Calu3 (cell line): ENCODE measurements at regions not wholly inside any gene's neighbourhood (a gene's known extent, or its start where the extent isn't known, plus 50 kb on each side); places are given as distances from the start of the nearest gene placed in this dataset.

ENCODE experiments used
- BruUV-seq: library from RNA; stranded (reverse); fragments of 400-500 nt; replicated peaks from 2 replicates; lab custom pipeline; 2021; lab: Mats Ljungman, UMichigan
- CTCF ChIA-PET: fragments of 300-600 bp; sonication (Branson Sonifier 250); formaldehyde crosslinking; loops from one replicate; lab custom pipeline; 2022; ENCODE audit warnings: antibody characterized with exemption; lab: Charles Lee
- DNase-seq: peaks from one replicate; pipeline ENCODE4 v3.0.0; 2022
- H3K27ac Mint-ChIP-seq: one replicate; pipeline ENCODE4 v1.8.0; 2022; ENCODE audit warnings: mixed read lengths; ENCODE audit not compliant: unreplicated experiment
- H3K27me3 Mint-ChIP-seq: one replicate; pipeline ENCODE4 v1.8.0; 2022; ENCODE audit warnings: mixed read lengths; ENCODE audit not compliant: unreplicated experiment
- H3K36me3 Mint-ChIP-seq: one replicate; pipeline ENCODE4 v1.8.0; 2022; ENCODE audit warnings: mild to moderate bottlenecking, moderate library complexity, mixed read lengths; ENCODE audit not compliant: insufficient read depth, unreplicated experiment
- H3K4me1 Mint-ChIP-seq: one replicate; pipeline ENCODE4 v1.8.0; 2022; ENCODE audit warnings: mild to moderate bottlenecking, low read depth, mixed read lengths; ENCODE audit not compliant: unreplicated experiment
- H3K4me3 Mint-ChIP-seq: one replicate; pipeline ENCODE4 v1.8.0; 2022; ENCODE audit warnings: mild to moderate bottlenecking, low read depth, moderate library complexity, mixed read lengths; ENCODE audit not compliant: unreplicated experiment
- H3K9me3 Mint-ChIP-seq: one replicate; pipeline ENCODE4 v1.8.0; 2022; ENCODE audit warnings: low read depth, mixed read lengths; ENCODE audit not compliant: unreplicated experiment
- intact Hi-C: fragments of 100-400 bp; cut with micrococcal nuclease; formaldehyde crosslinking; loops from one replicate; pipeline ENCODE4 v1.10.0; 2022; ENCODE audit not compliant: unreplicated experiment
- TF ChIP-seq, protein P1 (sequence below): fragments of 200-600 bp; IDR thresholded peaks from one replicate; pipeline ENCODE4 v1.8.0; 2022; ENCODE audit warnings: antibody characterized with exemption; ENCODE audit not compliant: unreplicated experiment

DNA sequence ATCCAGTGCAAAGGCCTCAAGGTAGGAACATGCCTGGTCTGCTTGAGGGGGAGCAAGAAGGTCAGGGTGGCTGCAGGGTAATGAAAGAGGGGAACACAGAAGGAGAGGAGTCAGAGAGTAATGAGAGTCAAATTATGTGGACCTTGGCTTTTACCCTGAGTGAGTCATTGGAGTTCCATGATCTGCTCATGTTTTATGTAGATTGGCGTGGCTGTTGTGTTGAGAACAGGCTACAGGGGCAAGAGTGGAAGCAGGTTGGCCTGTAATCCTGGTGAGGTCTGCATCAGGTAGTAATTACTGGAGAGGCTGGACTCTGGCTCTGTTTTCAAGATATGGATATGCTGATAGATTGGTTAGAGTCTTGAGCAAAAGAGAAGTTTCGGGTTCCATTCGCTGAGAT lies 177.7 kb upstream of the NR3C1 start:
- H3K27ac Mint-ChIP-seq, result no peak overlapping the region
- H3K36me3 Mint-ChIP-seq, result no peaks in the 10 kb centered on the region
- no peak overlapping the region for H3K4me3 Mint-ChIP-seq
- H3K4me1 Mint-ChIP-seq, result peaks cover 43% of the 10 kb centered on the region
- H3K9me3 Mint-ChIP-seq, result peaks cover 3% of the 10 kb centered on the region
- CTCF ChIA-PET, result interaction anchor here (0.7 kb wide), 1 partner anchor 61 kb away, joined by 3 read pairs; no protein-coding TSS in a partner anchor
- TF ChIP-seq, protein P1, sequence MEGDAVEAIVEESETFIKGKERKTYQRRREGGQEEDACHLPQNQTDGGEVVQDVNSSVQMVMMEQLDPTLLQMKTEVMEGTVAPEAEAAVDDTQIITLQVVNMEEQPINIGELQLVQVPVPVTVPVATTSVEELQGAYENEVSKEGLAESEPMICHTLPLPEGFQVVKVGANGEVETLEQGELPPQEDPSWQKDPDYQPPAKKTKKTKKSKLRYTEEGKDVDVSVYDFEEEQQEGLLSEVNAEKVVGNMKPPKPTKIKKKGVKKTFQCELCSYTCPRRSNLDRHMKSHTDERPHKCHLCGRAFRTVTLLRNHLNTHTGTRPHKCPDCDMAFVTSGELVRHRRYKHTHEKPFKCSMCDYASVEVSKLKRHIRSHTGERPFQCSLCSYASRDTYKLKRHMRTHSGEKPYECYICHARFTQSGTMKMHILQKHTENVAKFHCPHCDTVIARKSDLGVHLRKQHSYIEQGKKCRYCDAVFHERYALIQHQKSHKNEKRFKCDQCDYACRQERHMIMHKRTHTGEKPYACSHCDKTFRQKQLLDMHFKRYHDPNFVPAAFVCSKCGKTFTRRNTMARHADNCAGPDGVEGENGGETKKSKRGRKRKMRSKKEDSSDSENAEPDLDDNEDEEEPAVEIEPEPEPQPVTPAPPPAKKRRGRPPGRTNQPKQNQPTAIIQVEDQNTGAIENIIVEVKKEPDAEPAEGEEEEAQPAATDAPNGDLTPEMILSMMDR, result no peak
- intact Hi-C loops, result no loop called here
- no TSS peak for BruUV-seq
- DNase-seq, result no peak
- no peaks in the 10 kb centered on the region for H3K27me3 Mint-ChIP-seq

DNA sequence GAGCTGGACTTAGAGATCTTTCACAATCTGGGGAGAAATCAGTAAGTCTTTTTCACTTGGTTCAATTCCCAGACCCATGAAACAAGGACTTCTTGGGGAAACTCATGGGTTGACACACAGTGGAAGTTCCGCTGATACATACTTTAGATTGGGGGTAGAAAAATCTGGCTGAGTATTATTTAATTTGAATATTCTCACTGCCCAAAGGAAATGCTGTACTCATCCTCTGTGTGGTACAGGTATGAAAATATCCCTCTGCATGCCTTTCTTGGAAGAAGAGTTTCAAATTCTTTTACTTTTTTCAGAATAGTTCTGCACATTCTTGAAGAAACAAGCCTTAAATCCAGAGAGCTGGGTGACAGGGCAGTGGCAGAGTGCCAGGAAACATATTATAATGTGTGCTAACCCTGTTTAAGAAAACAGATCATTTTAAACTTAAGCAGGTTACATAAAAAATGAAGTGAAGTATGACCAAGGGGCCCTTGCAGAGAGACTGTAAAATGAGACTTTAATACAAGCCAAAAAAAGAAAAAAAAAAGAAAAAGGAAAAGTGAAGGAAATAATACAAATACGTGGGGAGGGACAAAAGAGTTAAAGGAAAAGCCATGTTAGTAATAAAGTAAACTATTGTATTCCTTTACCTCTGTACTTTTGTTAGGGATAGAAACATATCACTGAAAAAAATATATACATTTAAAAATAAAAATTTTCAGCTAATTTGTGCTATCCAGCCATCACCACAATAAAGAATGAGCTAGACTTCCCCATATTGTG lies 173.4 kb upstream of the NR3C1 start:
- peaks cover 3% of the 10 kb centered on the region for H3K9me3 Mint-ChIP-seq
- DNase-seq, result peak; percentile 24
- TF ChIP-seq, protein P1, result no peak
- H3K36me3 Mint-ChIP-seq, result no peaks in the 10 kb centered on the region
- peaks cover 20% of the 10 kb centered on the region for H3K4me1 Mint-ChIP-seq
- no peak overlapping the region for H3K4me3 Mint-ChIP-seq
- H3K27ac Mint-ChIP-seq, result no peak overlapping the region
- CTCF ChIA-PET, result no interaction called here
- intact Hi-C loops, result no loop called here
- BruUV-seq, result no TSS peak
- no peaks in the 10 kb centered on the region for H3K27me3 Mint-ChIP-seq

DNA sequence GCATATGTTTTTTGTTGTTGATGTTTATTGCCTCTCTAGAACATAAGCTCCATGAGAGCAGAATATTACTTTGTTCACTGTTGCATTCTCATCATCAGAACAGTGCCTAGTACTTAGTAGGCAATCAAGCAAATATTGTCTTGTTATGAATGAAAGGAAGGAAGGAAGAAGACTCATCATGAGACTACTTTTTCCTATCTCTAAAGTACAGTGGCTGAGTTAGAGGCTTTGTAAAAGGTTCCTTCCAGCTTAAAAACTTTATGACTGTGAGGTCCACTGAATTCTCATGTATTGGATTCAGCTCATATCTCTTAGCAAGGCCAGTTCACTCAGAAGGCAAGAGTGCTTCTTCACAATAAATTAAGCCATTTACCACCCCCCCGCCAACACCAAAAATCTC lies 171.8 kb upstream of the NR3C1 start:
- Mint-ChIP-seq H3K36me3 (no peaks in the 10 kb centered on the region), H3K27me3 (no peaks in the 10 kb centered on the region), H3K9me3 (peaks cover 3% of the 10 kb centered on the region), H3K4me3 (no peak overlapping the region), H3K4me1 (peaks cover 16% of the 10 kb centered on the region), H3K27ac (no peak overlapping the region)
- intact Hi-C loops, result no loop called here
- CTCF ChIA-PET, result interaction anchor here (1.1 to 1.6 kb wide), 2 partner anchors 9 to 12 kb away, joined by 3 to 6 read pairs; no protein-coding TSS in a partner anchor
- TF ChIP-seq, protein P1, result no peak
- no peak for DNase-seq
- BruUV-seq, result no TSS peak

DNA sequence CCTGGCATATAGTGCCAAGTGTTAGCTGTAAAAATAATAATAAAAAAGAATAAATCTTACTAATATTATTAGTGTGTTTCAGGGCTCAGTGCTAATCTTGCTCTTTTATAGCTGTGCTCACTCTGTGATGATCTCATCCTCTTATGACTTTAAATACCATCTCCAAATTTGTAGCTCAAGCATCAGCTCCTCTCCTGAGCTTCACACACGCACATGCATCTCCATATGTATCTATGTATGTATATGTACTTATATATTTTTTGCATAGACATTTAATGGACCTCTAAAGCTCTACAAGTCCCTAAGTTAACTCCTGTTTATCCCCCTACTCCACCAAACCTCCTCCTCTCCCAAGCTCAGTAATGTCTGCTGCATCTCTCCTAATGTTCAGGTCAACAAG lies 170.8 kb upstream of the NR3C1 start:
- Mint-ChIP-seq H3K36me3 (no peaks in the 10 kb centered on the region), H3K4me3 (no peak overlapping the region), H3K27ac (no peak overlapping the region), H3K9me3 (peaks cover 2% of the 10 kb centered on the region), H3K4me1 (peaks cover 27% of the 10 kb centered on the region), H3K27me3 (no peaks in the 10 kb centered on the region)
- TF ChIP-seq, protein P1, result no peak
- no peak for DNase-seq
- CTCF ChIA-PET, result no interaction called here
- intact Hi-C loops, result no loop called here
- no TSS peak for BruUV-seq
